ENCODE measurements at regions not wholly inside any gene's neighbourhood (a gene's known extent, or its start where the extent isn't known, plus 50 kb on each side); places are given as distances from the start of the nearest gene placed in this dataset.

DNA sequence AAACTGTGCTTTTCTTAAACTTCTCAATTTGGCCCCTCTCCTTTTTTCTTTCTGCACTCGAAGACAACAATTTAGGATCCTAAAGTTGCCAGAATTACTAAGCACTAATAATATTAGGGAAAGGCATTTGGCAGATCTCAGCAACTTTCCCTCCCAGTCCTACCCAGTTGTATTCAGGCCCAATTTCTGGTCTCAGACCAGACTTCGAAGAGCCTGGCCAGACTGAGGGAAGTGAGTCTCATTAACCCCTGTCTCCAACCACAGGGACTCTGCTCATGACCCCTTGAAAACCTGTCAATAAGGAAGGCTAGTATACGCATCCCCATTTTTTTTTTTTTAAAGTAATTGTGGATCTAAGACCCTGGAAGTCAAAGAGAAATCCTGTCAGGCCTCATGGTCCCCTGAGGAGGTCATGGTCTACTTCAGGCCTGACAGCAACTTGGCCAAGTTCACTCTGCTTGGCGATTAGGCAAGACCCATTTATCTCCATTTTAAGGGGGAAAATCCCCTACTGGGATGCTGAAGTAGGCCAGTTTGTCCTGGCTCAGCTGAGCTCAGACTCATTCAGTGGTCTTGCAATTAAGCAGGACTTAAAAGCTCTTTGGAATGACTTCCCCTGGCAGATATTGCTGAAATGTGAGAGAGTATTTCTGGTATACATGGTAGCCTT, 521.0 kb downstream of the FUT8 start:
- TF ChIP-seq, protein P1, sequence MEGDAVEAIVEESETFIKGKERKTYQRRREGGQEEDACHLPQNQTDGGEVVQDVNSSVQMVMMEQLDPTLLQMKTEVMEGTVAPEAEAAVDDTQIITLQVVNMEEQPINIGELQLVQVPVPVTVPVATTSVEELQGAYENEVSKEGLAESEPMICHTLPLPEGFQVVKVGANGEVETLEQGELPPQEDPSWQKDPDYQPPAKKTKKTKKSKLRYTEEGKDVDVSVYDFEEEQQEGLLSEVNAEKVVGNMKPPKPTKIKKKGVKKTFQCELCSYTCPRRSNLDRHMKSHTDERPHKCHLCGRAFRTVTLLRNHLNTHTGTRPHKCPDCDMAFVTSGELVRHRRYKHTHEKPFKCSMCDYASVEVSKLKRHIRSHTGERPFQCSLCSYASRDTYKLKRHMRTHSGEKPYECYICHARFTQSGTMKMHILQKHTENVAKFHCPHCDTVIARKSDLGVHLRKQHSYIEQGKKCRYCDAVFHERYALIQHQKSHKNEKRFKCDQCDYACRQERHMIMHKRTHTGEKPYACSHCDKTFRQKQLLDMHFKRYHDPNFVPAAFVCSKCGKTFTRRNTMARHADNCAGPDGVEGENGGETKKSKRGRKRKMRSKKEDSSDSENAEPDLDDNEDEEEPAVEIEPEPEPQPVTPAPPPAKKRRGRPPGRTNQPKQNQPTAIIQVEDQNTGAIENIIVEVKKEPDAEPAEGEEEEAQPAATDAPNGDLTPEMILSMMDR (IDR thresholded peaks at IDR 0.05; ENCODE audit: poor library complexity) = no peak
- TF ChIP-seq EZH2 (IDR thresholded peaks at IDR 0.05; ENCODE audit: borderline replicate concordance) = no peak

Data from hepatocyte (in vitro differentiated cells).